K562 (cell line): ENCODE measurements at regions not wholly inside any gene's neighbourhood (a gene's known extent, or its start where the extent isn't known, plus 50 kb on each side); places are given as distances from the start of the nearest gene placed in this dataset.

Experiments
- ATAC-seq: fragments of 200-7000 bp; cut with Tn5 transposase; 3 replicates; pipeline ENCODE4 v1.9.1; 2020; ENCODE audit warnings: moderate library complexity
- BruUV-seq: library from RNA; stranded (reverse); fragments of 400-500 nt; replicated peaks from 2 replicates; lab custom pipeline; 2021; lab: Mats Ljungman, UMichigan
- CTCF ChIA-PET: fragments of 300-600 bp; formaldehyde crosslinking; extraction: SDS; loops from one replicate; lab custom pipeline; 2021; ENCODE audit warnings: low intra/inter-chr PET ratio; lab: Yijun Ruan, JAX
- POLR2A ChIA-PET: fragments of 300-600, 350-650 bp; sonication (Branson Sonifier 250); formaldehyde crosslinking; extraction: SDS; loops from one replicate; lab custom pipeline; 2021; ENCODE audit warnings: antibody characterized with exemption, inconsistent platforms; lab: Yijun Ruan, JAX
- DNase-seq, 4 experiments: peaks; one replicate each; pipeline versions ENCODE4 v3.0.0 to v3.0.0-alpha.2; 2011 to 2018; ENCODE audit warnings: low spot score in 3 of 4, mixed read lengths in 3 of 4; ENCODE audit errors: extremely low read depth in 1 of 4
- FAIRE-seq: peaks from 2 replicates; lab custom pipeline; 2011; peaks lifted over from hg19 to GRCh38; lab: Jason Lieb, UNC
- H2AFZ ChIP-seq: 2 replicates; pipeline ENCODE4 v1.6.0; 2011; ENCODE audit warnings: low read depth, low read length, control low read depth, inconsistent platforms
- H3K27ac ChIP-seq: fragments of 200-600 bp; 3 replicates; pipeline ENCODE4 v1.8.0; 2011; ENCODE audit warnings: low read depth, mild to moderate bottlenecking, control low read depth, inconsistent platforms, low read length, moderate library complexity, mixed read lengths; ENCODE audit errors: extremely low read depth
- H3K27me3 ChIP-seq, 2 experiments: fragments of 300-600 bp in 1 of 2; 2 replicates in 1 of 2; 3 replicates in 1 of 2; pipeline versions ENCODE4 v1.6.0 to v1.8.0; 2011; ENCODE audit warnings: inconsistent platforms in 2 of 2, low read length in 2 of 2, mild to moderate bottlenecking in 1 of 2, mixed read lengths in 1 of 2, moderate library complexity in 1 of 2; ENCODE audit not compliant: control insufficient read depth in 2 of 2, insufficient read depth in 2 of 2
- H3K36me3 ChIP-seq: fragments of 300-600 bp; 3 replicates; pipeline ENCODE4 v1.8.0; 2011; ENCODE audit warnings: mild to moderate bottlenecking, low read length, inconsistent platforms; ENCODE audit not compliant: control insufficient read depth, insufficient read depth
- H3K4me1 ChIP-seq, 2 experiments: fragments of 200-600 bp in 1 of 2; replicated peaks in 1 of 2; 2 replicates in 1 of 2; 3 replicates in 1 of 2; pipeline versions ENCODE4 v1.5.1 to v1.8.0; 2011; ENCODE audit warnings: inconsistent platforms in 2 of 2, low read length in 2 of 2, mild to moderate bottlenecking in 1 of 2, mixed read lengths in 1 of 2, moderate library complexity in 1 of 2; ENCODE audit not compliant: control insufficient read depth in 2 of 2, insufficient read depth in 2 of 2
- H3K4me2 ChIP-seq: 2 replicates; pipeline ENCODE4 v1.6.1; 2011; ENCODE audit warnings: low read length, control low read depth, inconsistent platforms, mixed read lengths; ENCODE audit not compliant: insufficient read depth
- H3K4me3 ChIP-seq: fragments of 200-600 bp; sonication (generic), shearing (Covaris generic); 2 replicates; pipeline ENCODE4 v1.5.1; 2016; ENCODE audit warnings: control low read depth, inconsistent platforms
- H3K79me2 ChIP-seq: fragments of 200-600 bp; 3 replicates; pipeline ENCODE4 v1.8.0; 2011; ENCODE audit warnings: low read length, inconsistent platforms; ENCODE audit not compliant: control insufficient read depth, insufficient read depth
- H3K9ac ChIP-seq, 2 experiments: 2 replicates each; pipeline versions ENCODE4 v1.6.0 to v1.6.1; 2011; ENCODE audit warnings: low read depth in 2 of 2, low read length in 2 of 2, control low read depth in 1 of 2, inconsistent platforms in 1 of 2, mild to moderate bottlenecking in 1 of 2, mixed read lengths in 1 of 2; ENCODE audit not compliant: insufficient read depth in 1 of 2
- H3K9me1 ChIP-seq: one replicate; pipeline ENCODE4 v1.6.0; 2011; ENCODE audit warnings: inconsistent platforms, mild to moderate bottlenecking, low read length, moderate library complexity; ENCODE audit not compliant: control insufficient read depth, insufficient read depth
- H3K9me3 ChIP-seq: replicated peaks from 2 replicates; pipeline ENCODE4 v1.5.1; 2011; ENCODE audit warnings: low read depth, low read length, inconsistent platforms; ENCODE audit not compliant: control insufficient read depth, insufficient read depth
- H4K20me1 ChIP-seq: replicated peaks from 2 replicates; pipeline ENCODE4 v1.6.1; 2011; ENCODE audit warnings: low read length, inconsistent platforms, mixed read lengths; ENCODE audit not compliant: control insufficient read depth, insufficient read depth
- HDGF ChIP-seq: fragments of 450-650 bp; IDR thresholded peaks from 2 replicates; pipeline ENCODE4 v1.6.1; 2016
- HMG20A ChIP-seq: fragments of 450-650 bp; formaldehyde crosslinking; conservative IDR thresholded peaks from 2 replicates; pipeline ENCODE4 v1.4.0; 2020; ENCODE audit warnings: mild to moderate bottlenecking, mixed read lengths
- MAFF ChIP-seq: IDR thresholded peaks from 2 replicates; pipeline ENCODE4 v1.6.1; 2012; ENCODE audit warnings: low read length, improper control_type of control experiment
- MYNN ChIP-seq, 2 experiments: sonication (generic); formaldehyde crosslinking in 1 of 2; IDR thresholded peaks; 2 replicates each; pipeline versions ENCODE4 v1.5.0 to v1.6.1; 2016 to 2020; ENCODE audit warnings: antibody characterized with exemption in 1 of 2, missing genetic modification reagents in 1 of 2
- PTBP1 ChIP-seq: fragments of 200-400 bp; formaldehyde crosslinking; IDR thresholded peaks from 2 replicates; pipeline ENCODE4 v1.6.1; 2017; ENCODE audit warnings: low read depth, low read length
- SMARCB1 ChIP-seq: IDR thresholded peaks from 2 replicates; pipeline ENCODE4 v1.6.1; 2011; ENCODE audit warnings: improper control_type of control experiment, low read depth; ENCODE audit not compliant: insufficient read length
- ZNF184 ChIP-seq: sonication (generic); formaldehyde crosslinking; IDR thresholded peaks from 2 replicates; pipeline ENCODE4 v1.5.0; 2020; ENCODE audit warnings: missing genetic modification reagents
- WGBS: fragments of 100-300 bp; shearing (Covaris generic); methylation state at CpG from one replicate; pipeline ENCODE4 v1.1.6; 2016; ENCODE audit warnings: low coverage, mixed read lengths; ENCODE audit not compliant: insufficient coverage; ENCODE audit errors: missing lambda C conversion rate; 5-methylcytosine and 5-hydroxymethylcytosine counted together
- in situ Hi-C: fragments of 300-500 bp; cut with MboI; formaldehyde crosslinking; loops from 4 replicates; pipeline ENCODE4 v1.15.0; 2018; ENCODE audit warnings: inconsistent platforms, mixed read lengths
- intact Hi-C: fragments of 100-400 bp; cut with micrococcal nuclease; formaldehyde crosslinking; loops from 2 replicates; pipeline ENCODE4 v1.14.2; 2022
- TF ChIP-seq, protein P1 (sequence below): fragments of 450-650 bp; formaldehyde crosslinking; IDR thresholded peaks from 2 replicates; pipeline ENCODE4 v1.4.0; 2020; ENCODE audit warnings: mild to moderate bottlenecking, moderate library complexity
- TF ChIP-seq, protein P2 (sequence below), 2 experiments: fragments of 450-650 bp in 1 of 2; IDR thresholded peaks; 2 replicates each; pipeline ENCODE4 v1.6.1; 2011 to 2017; ENCODE audit warnings: low read depth in 2 of 2, antibody characterized with exemption in 1 of 2, borderline replicate concordance in 1 of 2, low read length in 1 of 2, mild to moderate bottlenecking in 1 of 2, mixed read lengths in 1 of 2; ENCODE audit not compliant: control insufficient read depth in 1 of 2
- TF ChIP-seq, protein P3 (sequence below), 2 experiments: fragments of 200-800 bp in 1 of 2; sonication (Bioruptor generic) in 1 of 2; sonication (generic) in 1 of 2; formaldehyde crosslinking in 1 of 2; IDR thresholded peaks in 1 of 2; conservative IDR thresholded peaks in 1 of 2; 2 replicates each; pipeline versions ENCODE4 v1.5.0 to v1.6.1; 2016 to 2020; ENCODE audit warnings: missing compliant biosample characterization in 1 of 2, missing genetic modification characterization in 1 of 2, missing genetic modification reagents in 1 of 2

DNA sequence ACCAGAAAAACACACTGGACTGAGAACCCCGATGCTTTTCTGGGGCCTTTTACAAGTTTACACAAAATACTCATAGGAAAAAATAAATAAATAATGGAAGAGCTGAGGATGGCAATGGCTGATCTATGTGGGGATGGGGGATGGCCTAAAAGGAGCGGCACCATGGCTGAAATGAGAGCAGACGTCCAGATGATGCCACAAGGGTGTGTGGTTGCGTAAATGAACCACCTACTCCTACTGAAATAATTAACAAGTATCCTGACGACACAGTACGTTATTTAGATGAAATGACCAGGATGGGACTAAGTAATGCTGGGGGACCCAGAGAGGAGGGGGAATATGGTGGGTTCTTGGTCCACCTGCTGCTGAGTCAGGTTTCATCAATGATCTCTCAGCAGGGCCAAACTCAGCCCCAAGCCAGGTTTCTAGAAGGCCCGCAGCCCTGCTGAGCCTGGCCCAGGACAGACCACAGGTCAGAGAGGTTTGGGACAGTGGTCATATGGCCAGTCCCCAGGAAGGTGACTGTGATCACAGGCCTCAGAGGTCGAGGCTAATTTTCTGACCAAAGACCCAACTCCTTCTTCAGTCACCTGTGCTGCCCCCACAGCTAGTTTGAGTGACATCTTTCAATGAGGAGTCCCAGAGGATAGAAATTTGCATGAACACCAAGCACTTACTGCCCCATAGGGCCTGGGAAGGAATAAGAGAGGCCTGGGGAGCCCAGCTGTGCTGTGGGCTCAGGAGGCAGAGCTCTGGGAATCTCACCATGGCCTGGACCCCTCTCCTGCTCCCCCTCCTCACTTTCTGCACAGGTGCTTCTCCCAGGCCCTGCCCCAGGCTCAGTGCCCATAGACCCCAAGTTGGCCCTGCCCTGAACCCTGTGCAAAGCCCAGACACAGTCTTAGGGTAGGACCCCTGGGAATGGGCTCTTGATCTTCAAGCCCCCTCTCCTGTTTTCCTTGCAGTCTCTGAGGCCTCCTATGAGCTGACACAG lies 76.3 kb upstream of the IGLL5 start (continued):
- TF ChIP-seq, protein P1, sequence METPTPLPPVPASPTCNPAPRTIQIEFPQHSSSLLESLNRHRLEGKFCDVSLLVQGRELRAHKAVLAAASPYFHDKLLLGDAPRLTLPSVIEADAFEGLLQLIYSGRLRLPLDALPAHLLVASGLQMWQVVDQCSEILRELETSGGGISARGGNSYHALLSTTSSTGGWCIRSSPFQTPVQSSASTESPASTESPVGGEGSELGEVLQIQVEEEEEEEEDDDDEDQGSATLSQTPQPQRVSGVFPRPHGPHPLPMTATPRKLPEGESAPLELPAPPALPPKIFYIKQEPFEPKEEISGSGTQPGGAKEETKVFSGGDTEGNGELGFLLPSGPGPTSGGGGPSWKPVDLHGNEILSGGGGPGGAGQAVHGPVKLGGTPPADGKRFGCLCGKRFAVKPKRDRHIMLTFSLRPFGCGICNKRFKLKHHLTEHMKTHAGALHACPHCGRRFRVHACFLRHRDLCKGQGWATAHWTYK = no peak
- no peak for TF ChIP-seq HMG20A (CRISPR knock-in tag)
- TF ChIP-seq ZNF184 = peak; percentile 63; the same call in 1 of the 2 replicates
- TF ChIP-seq HDGF = no peak
- TF ChIP-seq PTBP1 = no peak

DNA sequence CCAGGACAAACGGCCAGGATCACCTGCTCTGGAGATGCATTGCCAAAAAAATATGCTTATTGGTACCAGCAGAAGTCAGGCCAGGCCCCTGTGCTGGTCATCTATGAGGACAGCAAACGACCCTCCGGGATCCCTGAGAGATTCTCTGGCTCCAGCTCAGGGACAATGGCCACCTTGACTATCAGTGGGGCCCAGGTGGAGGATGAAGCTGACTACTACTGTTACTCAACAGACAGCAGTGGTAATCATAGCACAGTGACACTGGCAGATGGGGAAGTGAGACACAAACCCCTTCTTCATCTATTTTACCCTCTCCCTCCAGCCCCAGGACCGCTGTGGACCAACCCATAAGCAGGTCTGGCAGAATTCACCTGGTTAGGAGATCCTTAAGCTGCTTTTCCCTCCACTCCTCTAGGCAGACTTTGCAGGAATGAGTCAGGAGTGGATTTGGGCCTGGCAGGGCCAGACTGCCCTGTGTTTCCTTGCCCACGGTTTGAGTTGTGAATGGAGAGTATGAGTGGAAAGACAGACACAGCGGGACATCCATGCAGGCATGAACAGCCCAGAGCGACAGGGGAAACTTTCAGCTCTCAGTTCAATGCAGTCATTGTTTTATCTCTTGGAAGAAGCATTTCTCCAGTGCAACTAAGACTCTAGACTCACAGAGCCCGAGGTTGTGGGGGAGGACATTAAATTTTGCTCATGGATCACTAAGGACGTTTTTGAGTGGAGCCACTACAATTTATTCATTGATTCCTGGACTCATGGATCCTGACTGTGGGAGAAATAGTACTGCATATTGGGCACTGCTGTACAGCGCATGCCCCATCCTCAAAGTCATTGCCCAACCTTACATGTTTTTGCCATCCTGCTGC lies 75.3 kb upstream of the IGLL5 start:
- WGBS = 2% methylated on average over 10 of the region's 10 CpGs
- no peaks in the 10 kb centered on the region for H3K9me3 ChIP-seq
- no peak overlapping the region for H3K9ac ChIP-seq
- TF ChIP-seq, protein P2, sequence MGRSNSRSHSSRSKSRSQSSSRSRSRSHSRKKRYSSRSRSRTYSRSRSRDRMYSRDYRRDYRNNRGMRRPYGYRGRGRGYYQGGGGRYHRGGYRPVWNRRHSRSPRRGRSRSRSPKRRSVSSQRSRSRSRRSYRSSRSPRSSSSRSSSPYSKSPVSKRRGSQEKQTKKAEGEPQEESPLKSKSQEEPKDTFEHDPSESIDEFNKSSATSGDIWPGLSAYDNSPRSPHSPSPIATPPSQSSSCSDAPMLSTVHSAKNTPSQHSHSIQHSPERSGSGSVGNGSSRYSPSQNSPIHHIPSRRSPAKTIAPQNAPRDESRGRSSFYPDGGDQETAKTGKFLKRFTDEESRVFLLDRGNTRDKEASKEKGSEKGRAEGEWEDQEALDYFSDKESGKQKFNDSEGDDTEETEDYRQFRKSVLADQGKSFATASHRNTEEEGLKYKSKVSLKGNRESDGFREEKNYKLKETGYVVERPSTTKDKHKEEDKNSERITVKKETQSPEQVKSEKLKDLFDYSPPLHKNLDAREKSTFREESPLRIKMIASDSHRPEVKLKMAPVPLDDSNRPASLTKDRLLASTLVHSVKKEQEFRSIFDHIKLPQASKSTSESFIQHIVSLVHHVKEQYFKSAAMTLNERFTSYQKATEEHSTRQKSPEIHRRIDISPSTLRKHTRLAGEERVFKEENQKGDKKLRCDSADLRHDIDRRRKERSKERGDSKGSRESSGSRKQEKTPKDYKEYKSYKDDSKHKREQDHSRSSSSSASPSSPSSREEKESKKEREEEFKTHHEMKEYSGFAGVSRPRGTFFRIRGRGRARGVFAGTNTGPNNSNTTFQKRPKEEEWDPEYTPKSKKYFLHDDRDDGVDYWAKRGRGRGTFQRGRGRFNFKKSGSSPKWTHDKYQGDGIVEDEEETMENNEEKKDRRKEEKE (IDR thresholded peaks at IDR 0.05; ENCODE audit: borderline replicate concordance in 1 of 2, control insufficient read depth in 1 of 2, low read depth in 2 of 2, low read length in 1 of 2) = 0 out of 4 replicates have a peak, but pooled peaks of 1 of the 2 experiments have one; percentile 24
- TF ChIP-seq, protein P3, sequence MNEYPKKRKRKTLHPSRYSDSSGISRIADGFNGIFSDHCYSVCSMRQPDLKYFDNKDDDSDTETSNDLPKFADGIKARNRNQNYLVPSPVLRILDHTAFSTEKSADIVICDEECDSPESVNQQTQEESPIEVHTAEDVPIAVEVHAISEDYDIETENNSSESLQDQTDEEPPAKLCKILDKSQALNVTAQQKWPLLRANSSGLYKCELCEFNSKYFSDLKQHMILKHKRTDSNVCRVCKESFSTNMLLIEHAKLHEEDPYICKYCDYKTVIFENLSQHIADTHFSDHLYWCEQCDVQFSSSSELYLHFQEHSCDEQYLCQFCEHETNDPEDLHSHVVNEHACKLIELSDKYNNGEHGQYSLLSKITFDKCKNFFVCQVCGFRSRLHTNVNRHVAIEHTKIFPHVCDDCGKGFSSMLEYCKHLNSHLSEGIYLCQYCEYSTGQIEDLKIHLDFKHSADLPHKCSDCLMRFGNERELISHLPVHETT (CRISPR knock-in tag; conservative IDR thresholded peaks at IDR 0.05 in 1 of 2, IDR thresholded peaks at IDR 0.05 in 1 of 2) = 0 out of 4 replicates have a peak, but pooled peaks of 1 of the 2 experiments have one; percentile 82
- no peak for TF ChIP-seq MYNN (IDR thresholded peaks at IDR 0.05)
- TF ChIP-seq MYNN (CRISPR knock-in tag; IDR thresholded peaks at IDR 0.05) = peak; percentile 67; the same call in 1 of the 2 replicates
- TF ChIP-seq MAFF = no peak
- no peak for TF ChIP-seq SMARCB1

More for the DNA sequence above, 75.3 kb upstream of the IGLL5 start:
- CTCF ChIA-PET = interaction anchor here (0.8 to 14.4 kb wide), 3 partner anchors 25 to 145 kb away, joined by 4 to 251 read pairs (median 118); no protein-coding TSS in a partner anchor
- in situ Hi-C loops = loop anchor here (5.0 kb wide), 1 partner anchor 70 kb away; no protein-coding TSS in a partner anchor
- Histone ChIP-seq H3K4me2 (no peak overlapping the region), H3K79me2 (no peaks in the 10 kb centered on the region), H3K27me3 (peaks cover 19 to 37% of the 10 kb centered on the region in 2 experiments; a peak in 4 of 5 replicates), H4K20me1 (peaks cover 65% of the 10 kb centered on the region), H3K9me1 (peaks cover 18% of the 10 kb centered on the region), H3K27ac (no peak overlapping the region), H3K4me1 (peaks cover 0 to 4% of the 10 kb centered on the region in 2 experiments; a peak in 1 of 5 replicates), H3K36me3 (no peaks in the 10 kb centered on the region), H3K4me3 (no peak overlapping the region), H2AFZ (no peak overlapping the region)
- ATAC-seq (no peak), DNase-seq (no peak), FAIRE-seq (no peak)
- intact Hi-C loops = no loop called here
- no TSS peak for BruUV-seq
- POLR2A ChIA-PET = interaction anchor here (0.6 to 6.1 kb wide), 16 partner anchors 9 to 235 kb away, joined by 3 to 41 read pairs (median 4); no protein-coding TSS in a partner anchor
